ENCODE measurements at regions not wholly inside any gene's neighbourhood (a gene's known extent, or its start where the extent isn't known, plus 50 kb on each side); places are given as distances from the start of the nearest gene placed in this dataset.

DNA sequence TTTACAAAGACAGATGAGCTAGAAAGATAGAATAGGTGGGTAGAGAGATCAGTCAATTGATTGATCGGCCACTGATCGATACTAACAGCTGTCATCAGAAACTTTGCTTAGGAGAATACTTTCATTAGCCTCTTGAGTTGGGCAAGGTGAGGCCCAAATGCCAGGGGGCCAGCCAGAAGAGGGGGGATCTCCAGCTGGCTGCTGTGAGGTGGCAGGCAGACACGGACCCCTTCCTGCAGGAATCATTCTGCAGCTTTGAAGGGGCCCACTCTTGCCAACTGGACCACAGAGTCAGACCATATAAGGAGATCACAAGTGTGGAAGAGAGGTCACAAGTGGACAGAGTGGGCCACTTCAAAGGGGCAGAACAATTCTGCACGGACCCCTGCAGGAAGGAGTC is 62.9 kb upstream of the DOCK1 start:
- no peak for FAIRE-seq
- dilution Hi-C loops (cut with MboI; ENCODE audit: extremely low pct_ligation_motif_present, low sequenced_read_pairs), result no loop called here
- BruUV-seq (replicated peaks), result no TSS peak

More for the DNA sequence above, 62.9 kb upstream of the DOCK1 start:
- intact Hi-C loops (cut with micrococcal nuclease), result no loop called here
- Histone ChIP-seq H3K27me3 (ENCODE audit: control insufficient read depth in 2 of 2, insufficient read depth in 2 of 2, low read length in 2 of 2) (no peaks in the 10 kb centered on the region), H3K4me2 (ENCODE audit: insufficient read depth, low read length) (no peak overlapping the region), H3K9me3 (replicated peaks; ENCODE audit: control insufficient read depth, insufficient read depth, low read length) (no peaks in the 10 kb centered on the region), H3K4me1 (ENCODE audit: control insufficient read depth, extremely low read depth, insufficient read depth, low read length) (no peaks in the 10 kb centered on the region), H3K9ac (replicated peaks; ENCODE audit: extremely low read depth, insufficient read depth, low read length) (no peak overlapping the region), H3K4me3 (replicated peaks in 1 of 3; ENCODE audit: insufficient read depth in 1 of 3, low read depth in 1 of 3, low read length in 3 of 3) (no peak overlapping the region), H3K9me1 (replicated peaks; ENCODE audit: control insufficient read depth, extremely low read depth, insufficient read depth, low read length) (no peaks in the 10 kb centered on the region), H4K20me1 (replicated peaks; ENCODE audit: control insufficient read depth, extremely low read depth, insufficient read depth, low read length) (no peaks in the 10 kb centered on the region), H3K27ac (ENCODE audit: insufficient read depth, low read depth, low read length) (no peak overlapping the region), H3K79me2 (ENCODE audit: control insufficient read depth, insufficient read depth, low read length) (no peaks in the 10 kb centered on the region), H2AFZ (ENCODE audit: low read depth, low read length) (no peak overlapping the region), H3K36me3 (ENCODE audit: control insufficient read depth in 2 of 2, extremely low read depth in 1 of 2, insufficient read depth in 2 of 2, low read length in 2 of 2) (no peaks in the 10 kb centered on the region)
- TF ChIP-seq JUN (IDR thresholded peaks at IDR 0.05; ENCODE audit: borderline replicate concordance, insufficient read depth, insufficient read length, low read depth) (no peak), FOS (IDR thresholded peaks at IDR 0.05; ENCODE audit: borderline replicate concordance, insufficient read depth, low read length) (no peak), MAX (IDR thresholded peaks at IDR 0.05; ENCODE audit: insufficient read depth, insufficient read length) (no peak), GATA2 (IDR thresholded peaks at IDR 0.05; ENCODE audit: insufficient read depth, insufficient read length, low read depth, low read length) (no peak), EZH2 (IDR thresholded peaks at IDR 0.05; ENCODE audit: borderline replicate concordance, low read depth, low read length, severe bottlenecking) (no peak), POLR2A (IDR thresholded peaks at IDR 0.05; ENCODE audit: low read depth, low read length) (no peak), MYC (IDR thresholded peaks at IDR 0.05; ENCODE audit: low read depth, low read length) (no peak), POLR2AphosphoS5 (IDR thresholded peaks at IDR 0.05; ENCODE audit: insufficient read depth, low read depth, low read length) (no peak)
- TF ChIP-seq, protein P1, sequence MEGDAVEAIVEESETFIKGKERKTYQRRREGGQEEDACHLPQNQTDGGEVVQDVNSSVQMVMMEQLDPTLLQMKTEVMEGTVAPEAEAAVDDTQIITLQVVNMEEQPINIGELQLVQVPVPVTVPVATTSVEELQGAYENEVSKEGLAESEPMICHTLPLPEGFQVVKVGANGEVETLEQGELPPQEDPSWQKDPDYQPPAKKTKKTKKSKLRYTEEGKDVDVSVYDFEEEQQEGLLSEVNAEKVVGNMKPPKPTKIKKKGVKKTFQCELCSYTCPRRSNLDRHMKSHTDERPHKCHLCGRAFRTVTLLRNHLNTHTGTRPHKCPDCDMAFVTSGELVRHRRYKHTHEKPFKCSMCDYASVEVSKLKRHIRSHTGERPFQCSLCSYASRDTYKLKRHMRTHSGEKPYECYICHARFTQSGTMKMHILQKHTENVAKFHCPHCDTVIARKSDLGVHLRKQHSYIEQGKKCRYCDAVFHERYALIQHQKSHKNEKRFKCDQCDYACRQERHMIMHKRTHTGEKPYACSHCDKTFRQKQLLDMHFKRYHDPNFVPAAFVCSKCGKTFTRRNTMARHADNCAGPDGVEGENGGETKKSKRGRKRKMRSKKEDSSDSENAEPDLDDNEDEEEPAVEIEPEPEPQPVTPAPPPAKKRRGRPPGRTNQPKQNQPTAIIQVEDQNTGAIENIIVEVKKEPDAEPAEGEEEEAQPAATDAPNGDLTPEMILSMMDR (IDR thresholded peaks at IDR 0.05; ENCODE audit: extremely low read depth in 1 of 2, insufficient read depth in 1 of 2, low read depth in 1 of 2, low read length in 2 of 2), result no peak
- ChIA-PET CTCF (no interaction called here), POLR2A (no interaction called here)
- no peak for DNase-seq (ENCODE audit: low read depth, low spot score)

Data from endothelial cell of umbilical vein (primary cell).